NCI-H187 treated with DMSO at 0.1 percent for 48 hours (cell line): ENCODE measurements at regions not wholly inside any gene's neighbourhood (a gene's known extent, or its start where the extent isn't known, plus 50 kb on each side); places are given as distances from the start of the nearest gene placed in this dataset.
"Not testable (repeated sequence)": the region's sequence is repeated elsewhere in the genome, so short reads cannot be mapped to it uniquely, and the experiment has no call there.

Experiments
- DNase-seq: peaks from one replicate; lab custom pipeline; 2025; lab: John Stamatoyannopoulos, UW

GRCh38 chr5:99061299-99061698, 132.5 kb upstream of the CHD1 start:
- no peak for DNase-seq

GRCh38 chr5:99060306-99061261, 131.8 kb upstream of the CHD1 start:
- no peak for DNase-seq

DNA sequence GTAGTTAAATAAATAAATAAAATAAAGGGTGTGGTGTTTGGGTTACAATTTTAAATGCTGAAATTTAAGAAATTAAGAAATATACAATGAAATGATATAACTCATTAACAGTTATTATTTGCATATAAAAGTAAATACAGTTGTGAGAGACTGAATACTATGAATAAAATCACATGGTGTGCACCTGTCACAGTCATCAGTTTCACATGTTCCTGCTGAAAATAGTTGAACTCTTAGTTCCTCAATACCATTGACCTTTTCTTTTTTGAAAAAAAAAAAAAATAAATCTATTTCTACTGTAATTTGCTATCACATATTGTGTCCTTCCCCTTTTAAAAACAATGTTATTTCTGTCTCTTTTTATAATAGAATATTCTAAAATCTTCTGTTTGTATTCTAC, 130.9 kb upstream of the CHD1 start:
- DNase-seq, result no peak

- no peak for DNase-seq
Measured at GRCh38 chr5:99058466-99058865, 129.7 kb upstream of the CHD1 start.

GRCh38 chr5:99054972-99055371, 126.2 kb upstream of the CHD1 start:
- DNase-seq, result no peak

DNA sequence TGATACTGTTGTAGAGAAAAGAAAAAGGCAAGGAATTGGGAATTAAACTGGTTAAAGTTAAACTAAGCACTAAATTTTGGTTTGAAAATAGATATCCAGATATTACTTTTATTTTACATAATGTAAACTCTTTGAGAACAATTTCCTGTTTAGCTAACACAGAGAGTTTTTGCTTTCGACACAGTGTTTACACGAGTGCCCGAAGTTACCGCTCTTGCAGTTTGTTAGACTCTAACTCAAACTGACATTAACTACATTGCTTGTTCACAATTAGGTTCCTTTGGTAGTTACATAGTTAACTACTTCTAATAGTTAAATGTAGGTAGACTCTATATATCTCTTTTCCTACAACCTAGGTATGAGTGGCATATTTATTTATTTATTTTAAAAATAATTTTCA, 117.1 kb upstream of the CHD1 start:
- no peak for DNase-seq

DNA sequence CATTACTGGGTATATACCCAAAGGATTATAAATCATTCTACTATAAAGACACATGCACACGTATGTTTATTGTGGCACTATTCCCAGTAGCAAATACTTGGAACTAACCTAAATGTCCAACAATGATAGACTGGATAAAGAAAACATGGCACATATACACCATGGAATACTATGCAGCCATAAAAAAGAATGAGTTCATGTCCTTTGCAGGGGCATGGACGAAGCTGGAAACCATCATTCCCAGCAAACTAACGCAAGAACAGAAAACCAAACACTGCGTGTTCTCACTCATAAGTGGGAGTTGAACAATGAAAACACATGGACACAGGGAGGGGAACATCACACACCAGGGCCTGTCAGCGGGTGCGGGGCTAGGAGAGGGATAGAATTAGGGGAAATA, 114.5 kb upstream of the CHD1 start:
- DNase-seq, result not testable (repeated sequence)

GRCh38 chr5:99037668-99038067, 108.9 kb upstream of the CHD1 start:
- DNase-seq, result no peak

DNA sequence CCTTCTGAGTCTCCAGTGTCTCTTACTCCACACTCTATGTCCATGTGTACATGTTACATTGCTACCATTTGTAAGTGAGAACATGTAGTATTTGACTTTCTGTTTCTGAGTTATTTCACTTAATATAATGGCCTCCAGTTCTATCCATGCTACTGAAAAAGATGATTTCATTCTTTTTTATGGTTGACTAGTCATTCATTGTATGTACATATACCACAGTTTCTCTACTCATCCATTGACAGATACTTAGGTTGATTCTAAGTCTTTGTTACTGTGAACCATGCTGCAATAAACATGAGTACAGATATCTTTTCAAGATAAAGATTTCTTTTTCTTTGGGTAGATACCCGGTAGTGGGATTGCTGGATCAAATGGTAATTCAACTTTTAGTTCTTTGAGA, 107.1 kb upstream of the CHD1 start:
- no peak for DNase-seq

GRCh38 chr5:99034336-99034735, 105.5 kb upstream of the CHD1 start:
- DNase-seq, result no peak

GRCh38 chr5:99033014-99033900, 104.5 kb upstream of the CHD1 start:
- DNase-seq, result no peak

GRCh38 chr5:99032234-99033013, 103.6 kb upstream of the CHD1 start:
- DNase-seq, result no peak

DNA sequence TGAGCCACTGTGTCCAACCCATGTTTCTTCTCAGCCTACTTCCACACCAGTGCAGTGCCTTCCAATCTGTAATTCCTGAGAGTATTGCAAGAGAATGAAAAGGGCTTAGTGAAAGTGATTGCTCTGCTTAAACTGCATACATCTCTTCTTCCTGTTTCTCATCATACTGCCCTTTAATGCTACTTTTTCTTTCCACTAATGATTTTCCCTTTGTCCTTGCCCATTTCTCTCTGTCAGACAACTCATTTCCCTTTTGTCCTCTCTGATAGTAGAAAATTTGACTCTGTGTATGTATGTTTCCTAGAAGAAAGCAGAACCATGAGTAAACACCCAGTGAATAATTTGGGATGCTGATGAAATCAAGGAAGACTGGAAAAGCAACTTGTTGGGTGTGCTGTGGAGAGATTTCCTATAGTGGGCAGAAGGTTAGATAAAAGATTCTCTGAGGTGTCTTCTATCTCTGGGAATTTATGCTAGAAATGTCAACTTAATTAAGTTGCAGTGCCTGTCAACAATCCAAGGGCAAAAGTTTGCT, 102.2 kb upstream of the CHD1 start:
- DNase-seq, result no peak

GRCh38 chr5:99029172-99029571, 100.4 kb upstream of the CHD1 start:
- no peak for DNase-seq

GRCh38 chr5:99028170-99028569, 99.4 kb upstream of the CHD1 start:
- DNase-seq, result not testable (repeated sequence)

DNA sequence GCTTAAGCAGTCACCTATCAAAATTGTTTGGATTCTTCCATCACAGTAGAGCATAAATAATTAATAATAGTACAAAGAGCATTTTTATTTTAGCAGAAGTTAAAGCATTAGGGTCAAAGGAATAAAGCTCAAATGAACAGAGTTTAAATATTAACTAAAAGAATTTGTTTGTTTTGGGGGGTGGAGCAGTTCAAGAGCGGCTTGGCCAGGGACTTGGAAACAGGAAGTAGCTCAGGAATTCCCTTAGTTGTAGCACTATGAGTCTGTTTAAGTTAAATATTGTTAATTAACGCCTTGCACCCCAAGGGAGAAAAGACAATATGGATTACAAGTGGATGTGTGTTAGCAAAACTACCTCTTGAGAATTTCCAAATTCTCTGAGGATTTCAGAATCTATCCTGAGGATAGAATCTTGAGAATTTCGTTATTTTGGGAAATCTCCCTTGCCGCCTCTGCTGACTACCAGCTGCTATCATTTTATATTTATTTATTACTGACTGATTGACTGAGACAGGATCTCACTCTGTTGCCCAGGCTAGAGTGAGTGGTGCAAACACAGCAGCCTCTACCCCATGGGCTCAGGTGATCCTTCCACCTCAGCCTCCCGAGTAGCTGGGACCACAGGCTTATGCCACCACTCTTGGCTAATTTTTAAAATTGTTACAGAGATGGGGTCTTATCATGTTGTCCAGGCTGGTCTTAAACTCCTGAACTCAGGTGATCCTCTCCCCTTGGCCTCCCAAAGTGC, 96.7 kb upstream of the CHD1 start:
- no peak for DNase-seq

DNA sequence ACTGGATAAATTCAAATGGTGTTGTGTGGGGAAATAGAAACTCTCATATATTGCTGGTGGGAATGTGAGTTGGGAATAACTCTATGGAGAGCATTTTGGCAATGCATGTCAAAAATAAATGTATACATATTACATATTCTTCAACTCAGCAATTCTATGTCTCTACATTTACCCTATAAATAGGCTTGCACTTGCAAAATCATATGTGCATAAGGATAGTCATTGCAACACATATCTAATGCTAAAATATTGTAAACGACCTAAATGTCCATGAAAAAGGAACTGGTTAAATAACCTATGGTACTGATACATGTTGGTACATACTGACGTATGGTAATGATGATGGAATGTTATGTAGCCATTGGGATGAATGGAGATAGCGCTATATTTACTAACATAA, 94.5 kb upstream of the CHD1 start:
- DNase-seq, result no peak

DNA sequence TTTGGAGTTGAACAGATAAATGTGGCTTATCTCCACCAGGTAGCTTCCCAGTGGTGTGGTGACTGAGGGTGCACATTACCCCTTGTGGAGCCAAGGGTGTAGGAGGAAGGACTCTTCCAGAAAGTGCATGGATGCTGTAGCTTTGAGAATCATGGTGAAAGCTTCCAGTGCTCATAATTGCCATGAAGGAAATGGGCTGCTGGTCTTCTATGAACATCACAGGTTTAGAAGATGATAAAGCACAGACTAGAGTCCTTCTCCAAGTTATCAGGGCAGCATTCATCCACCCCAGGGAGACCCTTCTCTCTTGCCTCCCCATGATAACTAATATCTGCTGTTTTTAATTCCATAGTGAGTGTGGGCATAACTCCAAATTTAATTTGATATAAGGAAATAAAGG, 93.4 kb upstream of the CHD1 start:
- no peak for DNase-seq

DNA sequence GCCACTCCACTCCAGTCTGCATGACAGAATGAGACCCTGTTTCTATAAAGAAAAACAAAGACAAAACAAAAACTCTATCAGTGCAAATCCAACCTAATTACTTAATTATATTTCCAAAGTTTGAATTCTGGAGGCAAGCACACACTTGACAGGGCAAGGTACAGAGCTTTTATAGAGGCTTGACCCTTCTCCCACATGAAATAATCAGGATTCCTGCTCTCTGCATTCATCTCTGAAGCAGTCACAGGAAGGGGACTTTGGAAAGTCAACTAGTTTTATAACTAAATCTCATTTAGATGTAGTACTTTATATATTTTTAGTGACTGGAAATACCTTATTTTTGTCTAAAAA, 91.9 kb upstream of the CHD1 start:
- no peak for DNase-seq

GRCh38 chr5:99019812-99020697, 91.2 kb upstream of the CHD1 start:
- no peak for DNase-seq
